Astrocyte (in vitro differentiated cells and primary cell): ENCODE measurements at regions not wholly inside any gene's neighbourhood (a gene's known extent, or its start where the extent isn't known, plus 50 kb on each side); places are given as distances from the start of the nearest gene placed in this dataset.

ENCODE experiments used
- EZH2 ChIP-seq: IDR thresholded peaks from 2 replicates; pipeline ENCODE4 v1.6.1; 2012; ENCODE audit warnings: mild to moderate bottlenecking, low read length, inconsistent platforms; ENCODE audit not compliant: insufficient read depth
- TF ChIP-seq, protein P1 (sequence below): IDR thresholded peaks from 2 replicates; pipeline ENCODE4 v1.5.1; 2011; ENCODE audit warnings: low read depth, mild to moderate bottlenecking, inconsistent platforms, low read length, moderate library complexity; ENCODE audit not compliant: insufficient read depth

DNA sequence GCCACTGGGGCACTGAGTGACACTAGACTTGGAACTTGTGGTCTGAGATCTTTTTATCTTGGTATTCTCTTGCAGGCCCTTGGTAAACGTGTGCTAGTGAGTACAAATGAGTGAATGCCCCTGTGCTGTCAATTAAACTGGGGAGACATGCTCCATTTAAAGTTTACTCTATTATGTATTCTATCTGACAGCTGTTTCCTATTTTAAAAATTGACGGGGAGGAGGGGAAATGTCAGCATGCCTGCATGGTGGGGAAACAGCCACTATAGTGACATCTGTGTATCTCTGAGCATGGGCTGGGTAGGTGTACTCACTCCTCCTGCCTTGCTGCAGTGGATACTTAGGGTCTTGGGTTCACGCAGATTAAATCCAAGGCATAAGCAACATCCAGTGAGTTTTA lies 59.0 kb upstream of the IKBKE start:
- TF ChIP-seq, protein P1, sequence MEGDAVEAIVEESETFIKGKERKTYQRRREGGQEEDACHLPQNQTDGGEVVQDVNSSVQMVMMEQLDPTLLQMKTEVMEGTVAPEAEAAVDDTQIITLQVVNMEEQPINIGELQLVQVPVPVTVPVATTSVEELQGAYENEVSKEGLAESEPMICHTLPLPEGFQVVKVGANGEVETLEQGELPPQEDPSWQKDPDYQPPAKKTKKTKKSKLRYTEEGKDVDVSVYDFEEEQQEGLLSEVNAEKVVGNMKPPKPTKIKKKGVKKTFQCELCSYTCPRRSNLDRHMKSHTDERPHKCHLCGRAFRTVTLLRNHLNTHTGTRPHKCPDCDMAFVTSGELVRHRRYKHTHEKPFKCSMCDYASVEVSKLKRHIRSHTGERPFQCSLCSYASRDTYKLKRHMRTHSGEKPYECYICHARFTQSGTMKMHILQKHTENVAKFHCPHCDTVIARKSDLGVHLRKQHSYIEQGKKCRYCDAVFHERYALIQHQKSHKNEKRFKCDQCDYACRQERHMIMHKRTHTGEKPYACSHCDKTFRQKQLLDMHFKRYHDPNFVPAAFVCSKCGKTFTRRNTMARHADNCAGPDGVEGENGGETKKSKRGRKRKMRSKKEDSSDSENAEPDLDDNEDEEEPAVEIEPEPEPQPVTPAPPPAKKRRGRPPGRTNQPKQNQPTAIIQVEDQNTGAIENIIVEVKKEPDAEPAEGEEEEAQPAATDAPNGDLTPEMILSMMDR = no peak
- no peak for TF ChIP-seq EZH2
